WERI-Rb-1 (cell line): ENCODE measurements at regions not wholly inside any gene's neighbourhood (a gene's known extent, or its start where the extent isn't known, plus 50 kb on each side); places are given as distances from the start of the nearest gene placed in this dataset.

Experiments used
- DNase-seq: peaks from one replicate; pipeline ENCODE4 v3.0.0-alpha.2; 2020
- H3K27ac ChIP-seq: fragments of 250-450 bp; sonication (Bioruptor Pico); 2 replicates; pipeline ENCODE4 v1.5.1; 2020; ENCODE audit warnings: mild to moderate bottlenecking, moderate library complexity
- H3K27me3 ChIP-seq: fragments of 250-450 bp; sonication (Bioruptor Pico); 2 replicates; pipeline ENCODE4 v1.5.1; 2021; ENCODE audit warnings: mild to moderate bottlenecking, low read depth, moderate library complexity; ENCODE audit not compliant: insufficient read depth, severe bottlenecking
- H3K36me3 ChIP-seq: fragments of 250-450 bp; sonication (Bioruptor Pico); 2 replicates; pipeline ENCODE4 v1.5.1; 2020; ENCODE audit warnings: mild to moderate bottlenecking, moderate library complexity
- H3K4me3 ChIP-seq: 2 replicates; pipeline ENCODE4 v1.5.1; 2011; ENCODE audit warnings: low read depth, mild to moderate bottlenecking, control low read depth, low read length
- H3K9me3 ChIP-seq: fragments of 250-450 bp; sonication (Bioruptor Pico); 2 replicates; pipeline ENCODE4 v1.5.1; 2021; ENCODE audit warnings: mild to moderate bottlenecking, moderate library complexity; ENCODE audit not compliant: severe bottlenecking
- CTCF ChIP-seq: IDR thresholded peaks from 2 replicates; pipeline ENCODE4 v1.5.1; 2011; ENCODE audit warnings: low read depth, mild to moderate bottlenecking, control low read depth, inconsistent platforms, low read length

- no peaks in the 10 kb centered on the region for H3K27me3 ChIP-seq
- TF ChIP-seq CTCF, result no peak
- H3K9me3 ChIP-seq, result no peaks in the 10 kb centered on the region
- H3K4me3 ChIP-seq, result no peak overlapping the region
- H3K36me3 ChIP-seq, result no peaks in the 10 kb centered on the region
- DNase-seq, result no peak
- no peak overlapping the region for H3K27ac ChIP-seq
Measured at GRCh38 chr5:152269533-152269932, 135.5 kb downstream of the NMUR2 start.

GRCh38 chr5:152264645-152265254 lies 140.3 kb downstream of the NMUR2 start:
- Histone ChIP-seq H3K9me3 (no peaks in the 10 kb centered on the region), H3K27me3 (no peaks in the 10 kb centered on the region), H3K27ac (no peak overlapping the region), H3K4me3 (no peak overlapping the region), H3K36me3 (no peaks in the 10 kb centered on the region)
- TF ChIP-seq CTCF, result no peak
- DNase-seq, result no peak

- H3K9me3 ChIP-seq, result no peaks in the 10 kb centered on the region
- no peak overlapping the region for H3K4me3 ChIP-seq
- TF ChIP-seq CTCF, result no peak
- no peak for DNase-seq
- no peak overlapping the region for H3K27ac ChIP-seq
- no peaks in the 10 kb centered on the region for H3K27me3 ChIP-seq
- no peaks in the 10 kb centered on the region for H3K36me3 ChIP-seq
Measured at GRCh38 chr5:152262667-152263066, 142.4 kb downstream of the NMUR2 start.

- H3K27ac ChIP-seq, result no peak overlapping the region
Measured at GRCh38 chr5:152260940-152261339, 144.1 kb downstream of the NMUR2 start.

GRCh38 chr5:152259702-152260101 lies 145.4 kb downstream of the NMUR2 start:
- H3K36me3 ChIP-seq, result no peaks in the 10 kb centered on the region
- H3K27ac ChIP-seq, result no peak overlapping the region
- no peak for TF ChIP-seq CTCF
- no peaks in the 10 kb centered on the region for H3K9me3 ChIP-seq
- no peak for DNase-seq
- no peaks in the 10 kb centered on the region for H3K27me3 ChIP-seq
- no peak overlapping the region for H3K4me3 ChIP-seq

More at GRCh38 chr5:152260940-152261339, 144.1 kb downstream of the NMUR2 start:
- Histone ChIP-seq H3K36me3 (no peaks in the 10 kb centered on the region), H3K27me3 (no peaks in the 10 kb centered on the region), H3K9me3 (no peaks in the 10 kb centered on the region), H3K4me3 (no peak overlapping the region)
- no peak for DNase-seq
- TF ChIP-seq CTCF, result no peak

GRCh38 chr5:152256580-152256979 lies 148.5 kb downstream of the NMUR2 start:
- Histone ChIP-seq H3K36me3 (no peaks in the 10 kb centered on the region), H3K4me3 (no peak overlapping the region), H3K27ac (no peak overlapping the region), H3K9me3 (no peaks in the 10 kb centered on the region), H3K27me3 (no peaks in the 10 kb centered on the region)
- no peak for TF ChIP-seq CTCF
- no peak for DNase-seq
